AML-193 (cell line): ENCODE measurements at regions not wholly inside any gene's neighbourhood (a gene's known extent, or its start where the extent isn't known, plus 50 kb on each side); places are given as distances from the start of the nearest gene placed in this dataset.

ENCODE experiments used
- DNase-seq, 2 experiments: peaks; one replicate each; lab custom pipeline; 2025; lab: John Stamatoyannopoulos, UW

DNA sequence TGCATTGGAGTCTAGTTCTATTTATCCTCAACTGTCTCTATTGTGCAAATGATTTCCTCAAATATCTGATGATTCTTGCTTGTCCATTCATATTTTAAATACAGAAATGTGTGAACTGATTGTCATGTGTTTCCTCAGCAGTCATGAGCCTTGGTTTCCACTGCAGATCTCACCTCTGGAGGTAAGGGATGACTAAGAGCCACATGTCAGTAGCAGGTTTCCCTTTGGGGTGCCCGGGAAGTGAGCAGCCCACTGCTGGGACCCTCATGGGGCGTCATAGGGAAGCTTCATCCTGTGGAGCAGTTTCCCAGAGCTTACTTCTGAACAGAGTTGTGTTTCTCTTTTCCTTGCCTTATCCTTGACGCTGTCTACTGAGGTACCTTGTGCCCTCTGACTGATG lies 149.2 kb upstream of the TOPAZ1 start:
- no peak for DNase-seq

DNA sequence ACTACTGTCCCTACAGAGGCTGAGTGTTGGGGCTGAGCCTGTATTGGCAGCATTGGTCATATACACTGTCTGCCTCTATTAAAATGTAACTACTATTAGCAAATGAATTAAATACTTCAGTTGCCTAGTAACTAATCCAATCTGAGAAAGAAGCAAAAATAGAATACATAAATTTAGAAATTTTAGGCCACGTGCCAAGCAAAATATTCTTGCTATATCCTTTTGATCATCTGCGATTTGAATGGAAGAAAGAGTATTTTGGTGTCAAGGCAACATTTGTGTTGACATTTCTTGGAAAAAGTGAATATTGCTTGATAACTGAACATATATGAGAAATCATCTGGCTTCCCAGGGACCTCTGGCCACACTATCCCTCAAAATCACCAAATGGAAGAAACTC lies 148.2 kb upstream of the TOPAZ1 start:
- no peak for DNase-seq

DNA sequence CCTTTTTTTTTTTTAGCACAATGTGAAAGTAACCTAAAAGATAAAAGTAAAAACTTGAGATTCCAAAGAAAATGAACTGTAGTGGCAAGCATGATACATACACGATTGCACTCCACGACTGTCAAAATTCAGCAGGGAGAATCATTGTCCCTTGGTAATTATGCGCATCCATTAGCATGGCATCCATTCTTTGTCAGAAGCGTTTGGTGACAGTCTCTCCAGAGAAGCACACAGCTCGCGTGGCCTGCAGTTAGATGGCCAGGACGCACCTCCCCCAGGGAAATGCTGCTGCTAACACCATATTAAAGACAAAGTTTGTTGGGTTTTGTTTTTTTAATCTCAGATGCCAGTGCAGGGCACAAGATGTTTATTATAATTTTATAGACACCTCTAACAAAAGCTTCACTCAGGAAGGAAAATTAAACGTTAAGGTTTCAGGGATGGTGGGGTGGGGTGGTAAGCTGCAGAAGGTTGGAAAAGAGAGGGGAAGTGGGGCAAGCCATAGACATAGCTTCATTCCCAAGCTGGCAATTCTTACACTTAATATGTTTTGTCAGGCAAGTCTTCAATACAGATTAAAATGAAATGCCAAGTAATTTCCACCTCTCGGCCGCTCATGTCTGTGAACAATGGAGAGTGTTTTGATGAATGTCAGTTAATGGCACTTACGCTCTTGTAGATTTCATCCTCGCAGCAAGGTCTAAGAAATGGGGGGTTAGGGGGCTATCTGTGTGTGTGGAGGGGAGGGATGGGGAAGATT lies 142.8 kb upstream of the TOPAZ1 start:
- DNase-seq: no peak

DNA sequence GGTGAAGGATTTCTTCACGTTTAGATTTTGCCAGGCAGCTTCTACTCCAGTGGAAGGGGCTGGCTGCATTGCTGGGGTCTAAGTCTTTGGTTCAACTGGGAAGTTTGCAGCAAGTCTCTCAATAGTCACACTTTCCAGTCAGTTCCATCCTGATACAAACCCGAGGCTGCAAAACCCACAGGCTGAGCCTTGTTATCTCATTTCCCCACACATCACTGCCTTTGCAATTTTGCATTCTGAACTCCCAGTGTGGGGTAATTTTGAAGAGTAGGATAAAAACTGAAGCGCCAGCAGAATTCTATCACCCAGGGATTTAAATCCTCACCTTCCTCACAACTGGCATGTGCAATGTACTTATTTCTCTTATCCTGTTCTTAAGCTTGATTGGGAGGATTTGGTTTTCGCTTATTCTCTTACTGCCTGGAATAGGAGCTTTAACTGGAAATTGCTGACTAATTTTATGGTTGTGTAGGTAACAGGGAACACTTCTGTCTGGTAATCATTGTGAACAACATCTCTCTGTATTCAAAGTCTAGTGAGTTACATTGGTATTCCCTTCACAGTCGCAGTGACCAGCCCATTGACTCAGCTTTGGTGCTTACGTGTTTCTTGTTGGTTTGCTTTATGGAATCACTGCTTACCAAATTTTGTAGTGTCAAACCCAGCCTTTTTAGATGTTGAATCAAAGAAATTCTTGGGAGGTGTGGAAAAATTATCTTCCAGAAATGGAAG lies 142.0 kb upstream of the TOPAZ1 start:
- DNase-seq: no peak

DNA sequence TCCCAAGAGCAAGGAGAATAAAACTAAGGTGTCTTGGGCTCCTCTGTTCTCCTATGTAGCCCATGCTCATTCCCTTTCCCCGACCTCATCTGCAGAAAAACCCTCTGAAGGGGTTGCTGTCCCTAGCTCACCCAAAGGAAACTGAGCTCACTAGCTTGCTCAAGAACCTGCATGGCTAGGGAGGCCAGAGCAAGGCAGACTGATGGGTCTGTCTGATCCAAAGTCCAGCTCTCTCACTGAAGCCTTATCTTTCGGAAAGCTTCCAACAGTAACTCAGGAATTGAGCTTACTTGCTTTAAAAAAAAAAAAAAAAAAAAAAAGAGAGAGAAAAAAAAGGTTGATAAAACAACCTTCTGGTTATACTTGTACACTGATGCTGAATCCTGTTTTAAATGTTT lies 141.4 kb upstream of the TOPAZ1 start:
- no peak for DNase-seq

DNA sequence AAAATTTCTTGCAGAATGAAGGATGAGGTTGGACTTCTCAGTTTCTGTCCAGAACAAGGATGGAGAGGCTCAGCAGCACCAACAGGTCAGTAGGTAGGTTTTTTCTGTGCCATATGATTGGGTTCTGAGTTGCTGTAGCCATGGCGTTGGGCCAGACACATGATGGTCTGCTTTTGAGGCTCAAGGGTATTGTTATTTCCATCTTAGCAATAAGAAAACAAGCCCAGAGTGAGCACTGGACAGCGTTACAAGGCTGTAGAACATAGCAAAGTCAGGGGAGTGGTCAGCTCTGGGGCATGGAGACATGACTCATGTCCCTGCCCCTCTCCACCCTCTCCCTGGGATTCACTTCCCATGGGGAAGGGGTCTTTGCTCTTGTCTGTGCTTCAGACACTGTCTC lies 137.6 kb upstream of the TOPAZ1 start:
- no peak for DNase-seq

DNA sequence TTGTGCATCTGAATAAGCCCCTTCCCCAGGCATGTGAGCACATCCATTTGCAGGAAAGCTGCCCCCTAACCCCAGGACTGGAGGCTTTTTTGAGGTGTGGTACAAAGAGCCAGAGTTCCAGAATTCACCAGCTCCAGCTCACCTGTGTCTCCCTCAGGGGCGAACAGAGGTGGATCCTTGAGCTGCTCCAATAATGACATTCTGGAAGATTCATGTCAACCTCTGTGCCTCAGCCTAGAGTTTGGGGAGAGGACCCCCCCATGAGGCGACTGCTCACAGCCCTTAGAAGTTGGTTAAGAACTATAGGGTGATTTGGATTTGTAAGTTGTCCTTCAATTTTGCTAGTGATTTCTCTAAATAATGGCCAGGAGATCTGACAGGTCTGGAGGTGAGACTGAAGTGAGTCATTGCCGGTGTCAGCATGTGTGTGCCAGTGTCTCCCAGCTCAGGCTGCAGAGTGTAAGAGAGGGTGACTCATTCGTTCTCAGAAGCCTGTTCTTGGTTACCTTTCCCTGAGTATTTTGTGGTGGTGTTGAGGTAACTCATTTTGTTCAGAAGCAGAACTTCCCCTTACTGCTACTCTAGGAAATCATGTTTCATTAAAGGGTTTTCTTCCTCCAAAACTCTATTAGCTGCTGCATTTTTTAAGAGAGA lies 136.9 kb upstream of the TOPAZ1 start:
- DNase-seq: no peak

DNA sequence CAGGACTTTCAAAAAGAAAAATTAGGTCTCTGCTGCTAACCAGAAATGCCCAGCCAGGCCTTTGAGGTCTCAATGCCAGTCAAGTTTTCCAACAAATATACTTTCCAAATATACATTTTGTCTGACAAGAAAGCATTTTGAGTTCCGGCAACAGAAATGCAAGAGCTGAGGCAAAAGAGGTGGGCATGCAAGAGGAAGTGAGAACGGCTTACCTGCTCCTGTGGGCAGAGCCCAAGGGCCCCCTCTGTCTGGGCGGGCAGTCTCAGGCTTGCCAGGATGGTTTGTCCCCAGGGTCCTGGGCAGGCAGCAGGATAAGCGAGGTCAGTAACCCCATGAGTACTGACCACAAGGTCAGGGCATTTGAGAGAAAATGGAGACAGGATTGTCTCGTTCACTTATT lies 136.1 kb upstream of the TOPAZ1 start:
- no peak for DNase-seq

DNA sequence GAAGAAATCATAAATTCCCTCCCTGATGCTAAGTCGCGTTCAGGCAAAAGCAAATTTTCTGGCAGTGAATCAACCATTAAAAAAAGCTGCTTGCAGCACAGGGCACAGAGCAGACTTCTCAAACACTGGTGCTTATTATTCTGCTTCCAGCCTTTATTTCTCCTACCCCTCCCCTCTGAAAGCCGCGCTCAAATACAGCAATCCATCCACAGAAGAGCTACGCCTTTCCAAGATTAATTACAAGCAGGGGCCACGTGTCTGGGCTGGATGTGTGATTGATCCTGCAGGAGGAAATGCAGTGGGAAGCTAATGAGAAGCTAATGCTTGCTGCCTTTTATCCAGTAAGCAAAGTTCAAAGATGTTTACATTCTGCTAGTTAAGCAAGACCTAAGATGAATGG lies 134.9 kb upstream of the TOPAZ1 start:
- no peak for DNase-seq

DNA sequence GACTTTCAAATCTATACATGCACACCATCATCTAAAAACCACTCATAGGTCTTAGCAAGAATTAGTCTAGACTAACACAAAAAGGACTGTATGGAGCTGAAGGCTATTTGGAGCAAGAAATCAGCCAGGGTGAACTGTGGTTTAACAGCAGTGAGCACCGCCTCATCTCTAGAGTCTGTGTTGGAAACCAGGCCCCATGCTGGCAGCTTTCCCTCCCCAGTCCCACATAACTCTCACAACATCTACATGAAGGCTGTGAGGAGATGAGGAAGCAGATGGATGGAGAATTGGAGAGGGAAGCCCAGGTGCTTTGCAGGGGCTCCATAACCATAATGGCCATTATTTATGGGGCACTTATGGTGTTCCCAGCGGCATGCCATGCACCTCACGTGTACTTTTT lies 133.2 kb upstream of the TOPAZ1 start:
- DNase-seq: no peak

DNA sequence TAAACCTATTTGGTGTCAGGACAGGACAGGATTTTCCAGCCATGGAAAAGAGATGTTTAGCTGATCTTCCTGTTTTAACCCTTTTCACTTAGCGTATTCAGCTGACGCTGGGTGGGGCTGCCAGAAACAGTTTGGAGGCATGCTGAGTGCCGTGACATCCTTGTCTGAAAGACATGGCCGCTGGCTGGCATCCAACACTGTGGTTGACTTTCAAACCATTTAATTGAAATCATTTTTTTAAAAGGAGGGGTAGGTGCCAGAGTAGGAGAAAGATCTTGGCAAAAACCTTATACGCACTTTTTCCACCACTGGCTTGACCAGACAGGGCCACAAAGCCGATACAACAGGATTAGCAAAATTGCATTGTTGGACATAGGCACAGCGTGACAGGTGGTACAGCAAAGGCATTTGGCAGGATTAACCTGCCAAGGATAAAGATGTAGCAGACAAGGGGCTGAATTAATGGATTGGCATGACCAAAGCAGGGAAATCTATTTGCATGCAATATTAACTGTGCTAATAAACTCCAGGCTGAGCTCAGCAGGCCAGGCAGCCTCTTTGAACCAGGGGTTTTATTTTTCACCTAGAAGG lies 131.8 kb upstream of the TOPAZ1 start:
- no peak for DNase-seq

DNA sequence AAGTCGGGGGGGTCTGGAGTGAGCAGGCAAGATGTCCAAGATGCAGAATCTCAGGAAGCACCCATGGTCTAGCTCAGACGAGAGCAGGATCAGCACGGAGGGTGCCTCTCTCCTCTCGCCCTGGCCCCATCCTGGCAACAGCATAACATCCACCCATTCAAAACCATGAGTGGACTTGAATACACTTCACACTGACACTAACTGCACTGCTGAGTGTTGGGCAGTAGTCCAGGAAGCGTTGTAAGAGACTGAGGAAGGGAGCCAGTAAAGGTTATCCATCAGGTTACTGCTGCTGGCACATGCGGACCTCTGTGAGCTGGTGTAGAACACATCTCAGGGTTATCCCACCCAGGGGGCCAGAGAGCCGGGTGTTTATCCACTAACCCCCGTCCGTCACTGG lies 131.0 kb upstream of the TOPAZ1 start:
- DNase-seq: no peak

DNA sequence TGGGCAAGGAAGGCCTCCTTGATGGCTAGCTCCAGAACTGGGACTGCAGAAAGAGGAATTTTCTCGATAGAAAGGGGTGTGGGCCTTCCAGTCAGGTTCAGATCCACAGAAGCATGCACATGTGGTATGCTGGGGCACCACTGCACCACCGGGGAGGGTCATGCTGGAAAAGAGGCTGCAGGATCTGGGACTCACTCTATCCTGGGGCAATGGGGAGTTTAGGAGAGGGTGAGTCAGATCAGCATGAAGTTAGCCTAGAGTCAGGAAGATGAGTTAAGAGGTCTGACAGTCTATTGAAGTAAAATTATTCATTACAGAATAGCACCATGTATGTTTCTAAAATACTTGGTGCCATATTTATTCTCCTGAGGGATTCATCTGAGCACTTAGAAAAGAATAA lies 130.2 kb upstream of the TOPAZ1 start:
- DNase-seq: no peak

DNA sequence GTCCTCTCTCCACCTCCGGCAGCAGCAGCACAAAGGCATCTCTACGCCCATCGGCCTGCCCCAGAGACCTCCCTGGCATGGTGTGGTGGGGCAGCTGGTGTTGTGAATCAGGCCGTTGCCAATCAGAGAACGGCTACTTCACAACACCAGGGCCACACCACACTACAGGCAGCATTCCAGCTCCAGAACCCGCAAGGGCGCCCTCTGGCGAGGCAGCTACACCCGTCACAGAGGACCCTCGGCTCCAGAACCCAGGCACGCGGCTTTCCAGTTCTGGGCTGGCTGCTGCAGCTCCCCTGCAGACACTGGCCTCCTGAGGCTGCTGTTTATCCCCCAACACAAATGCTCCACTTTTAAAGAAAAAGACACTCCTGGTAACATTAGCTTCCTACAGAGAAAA lies 127.5 kb upstream of the TOPAZ1 start:
- DNase-seq: no peak

DNA sequence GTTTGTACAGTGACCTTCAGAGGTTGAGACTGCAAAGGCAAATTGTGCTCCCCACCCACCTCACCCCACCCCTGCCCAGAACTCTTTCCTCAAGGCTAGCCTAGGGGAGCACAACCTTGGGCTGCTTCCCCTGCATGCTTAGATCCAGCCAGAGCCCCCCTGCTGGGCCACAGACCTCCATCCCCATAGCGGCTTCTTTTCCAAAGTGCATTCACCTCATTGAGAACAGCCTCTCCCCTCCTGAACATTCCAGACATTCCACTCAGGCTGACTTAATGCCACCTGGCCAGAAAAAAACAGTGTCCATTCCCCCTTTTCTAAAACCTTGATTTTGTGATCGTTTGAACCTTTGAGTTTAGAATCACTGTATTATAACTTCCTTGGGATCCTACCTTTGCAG lies 124.4 kb upstream of the TOPAZ1 start:
- no peak for DNase-seq

DNA sequence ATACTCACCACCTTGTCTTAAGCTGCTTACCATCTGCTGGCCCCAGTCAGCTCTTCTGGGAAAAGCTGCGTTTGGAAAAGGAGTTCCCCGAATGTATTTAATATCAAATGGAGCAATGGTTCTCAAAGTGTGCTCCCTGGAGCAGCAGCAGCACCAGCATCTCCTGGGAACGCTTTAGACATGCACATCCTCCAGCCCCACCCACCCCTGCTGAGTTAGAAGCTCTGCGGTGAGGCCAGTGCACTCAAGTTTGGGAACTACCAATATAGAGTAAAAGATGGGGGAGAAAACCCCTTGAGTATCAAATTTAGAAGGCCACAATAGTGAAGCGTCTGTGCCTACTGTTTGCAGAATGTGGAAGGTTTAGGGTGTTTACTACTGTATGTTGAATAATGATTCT lies 124.0 kb upstream of the TOPAZ1 start:
- DNase-seq: no peak

DNA sequence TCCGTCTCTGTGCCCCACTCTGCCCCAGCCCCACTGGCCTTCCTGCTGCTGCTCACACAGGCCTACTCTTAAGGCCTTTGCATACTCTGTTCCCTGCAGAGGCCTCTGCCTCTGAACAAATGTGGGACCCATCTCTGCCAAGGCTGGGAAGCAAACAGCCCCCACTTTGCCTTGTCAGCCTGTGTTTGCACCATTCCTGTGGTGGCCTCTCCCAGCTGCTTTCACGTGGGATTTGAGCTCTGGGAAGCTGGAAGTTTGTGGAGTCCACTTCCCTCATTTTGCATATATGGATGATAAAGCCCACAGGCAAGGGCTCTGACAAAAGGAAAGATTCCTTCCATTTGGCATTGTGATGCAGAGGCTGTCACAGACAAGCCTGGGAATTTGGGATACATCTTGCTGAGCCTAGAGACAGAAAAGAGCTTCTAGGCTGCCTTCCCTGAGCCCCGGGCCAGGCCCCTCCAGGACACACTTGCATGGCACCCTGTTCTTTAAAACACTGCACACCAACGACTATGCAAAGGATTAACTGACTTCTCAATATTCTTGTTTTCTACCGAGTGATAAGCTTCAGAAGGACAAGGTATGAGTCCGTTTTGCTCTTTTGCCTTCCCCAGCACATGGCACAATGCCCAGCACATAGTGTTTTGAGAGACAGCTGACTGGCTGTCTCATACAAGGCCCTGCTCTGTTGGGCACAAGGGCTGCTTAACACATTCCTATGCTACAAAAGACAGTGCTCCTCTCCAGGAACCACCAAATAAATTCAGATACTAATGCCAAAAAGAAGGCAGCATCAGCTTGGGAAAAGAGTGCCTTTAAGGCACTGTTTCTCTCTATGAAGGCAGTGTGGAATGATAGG lies 120.7 kb upstream of the TOPAZ1 start:
- DNase-seq: no peak

DNA sequence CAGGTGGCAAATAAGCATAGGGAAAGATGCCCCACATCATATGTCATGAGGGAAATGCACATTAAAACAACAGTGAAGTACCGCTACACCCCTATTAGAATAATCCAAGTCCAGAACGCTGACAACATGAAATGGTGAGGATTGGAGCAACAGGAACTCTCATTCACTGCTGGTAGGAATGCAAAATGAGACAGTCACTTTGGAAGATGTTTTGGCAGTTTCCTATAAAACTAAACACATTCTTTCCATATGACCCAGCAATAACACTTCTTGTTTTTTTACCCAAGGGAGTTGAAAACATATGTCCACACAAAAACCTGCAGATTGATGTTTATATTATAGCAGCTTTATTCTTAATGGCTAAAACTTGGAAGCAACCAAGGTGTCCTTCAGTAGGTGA lies 116.4 kb upstream of the TOPAZ1 start:
- DNase-seq: no peak

DNA sequence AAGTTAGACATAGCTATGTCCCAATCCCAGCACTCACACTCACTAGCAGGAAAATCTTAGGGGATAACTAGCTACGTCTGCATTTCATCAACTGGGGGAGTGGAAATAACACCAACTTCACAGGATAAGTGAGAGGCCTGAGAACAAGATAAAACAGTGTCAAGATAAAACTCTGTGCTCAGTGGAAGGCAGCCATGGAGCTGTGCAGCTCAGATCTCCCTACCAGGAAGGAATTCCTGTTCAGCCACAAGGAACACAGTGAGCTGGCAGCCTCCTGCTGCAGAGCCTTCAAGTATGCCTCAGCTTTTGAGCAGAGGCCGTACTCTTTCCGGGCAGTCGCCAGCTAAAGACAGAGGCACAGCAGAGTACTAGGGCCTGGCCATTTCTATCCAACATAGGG lies 115.8 kb upstream of the TOPAZ1 start:
- DNase-seq: no peak

DNA sequence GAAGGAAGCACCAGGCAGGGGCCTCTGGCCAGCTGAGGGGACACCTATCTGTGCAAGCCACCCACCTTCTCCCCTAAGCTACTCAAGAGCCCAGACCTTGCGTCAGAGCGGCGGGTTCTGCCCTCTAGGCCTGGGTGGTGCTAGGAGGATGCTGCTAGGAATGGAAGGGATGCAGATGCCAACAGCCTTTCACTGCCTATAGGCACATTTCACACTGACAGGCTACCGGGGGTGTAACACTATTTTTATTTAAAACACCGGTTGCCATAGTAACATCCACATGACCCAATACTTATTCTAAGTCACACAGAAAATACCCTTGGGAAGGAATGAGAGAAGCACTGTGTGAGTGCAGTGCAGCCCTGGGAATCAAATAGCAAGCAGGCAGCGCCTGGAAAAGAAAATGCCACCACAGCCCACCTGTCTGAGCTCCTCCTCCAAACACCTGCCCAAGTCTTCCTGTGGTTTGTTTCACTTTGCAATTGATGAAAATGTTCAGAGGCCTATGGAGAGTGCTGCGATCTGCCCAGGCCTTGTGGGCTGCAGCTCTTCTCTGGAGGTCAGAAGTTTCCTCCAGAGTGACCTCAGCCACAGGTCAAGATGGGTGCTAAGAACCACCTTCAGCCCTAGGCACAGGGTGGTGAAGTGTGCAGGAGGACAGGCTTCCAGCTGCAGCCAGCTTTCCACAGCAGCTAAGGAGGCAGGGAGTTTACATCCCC lies 113.5 kb upstream of the TOPAZ1 start:
- DNase-seq: no peak

DNA sequence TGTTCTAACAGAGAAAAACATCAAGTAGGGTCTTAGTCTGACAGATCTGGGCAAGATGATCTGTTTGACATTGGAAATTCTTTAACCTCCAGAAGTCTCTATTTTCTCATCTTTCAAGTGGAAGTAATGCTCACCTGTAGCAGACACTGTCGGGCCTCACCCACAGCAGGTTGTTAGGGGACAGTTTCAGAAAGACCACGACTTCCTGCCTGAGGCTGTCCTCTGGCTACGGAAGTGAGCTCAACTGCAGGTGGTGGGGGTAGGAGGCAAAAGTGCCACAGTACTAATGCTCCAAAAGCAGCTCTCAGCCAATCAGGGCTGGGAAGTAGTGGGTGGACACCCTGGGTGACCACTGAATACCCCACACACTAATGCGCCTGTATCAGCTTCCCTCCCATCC lies 111.4 kb upstream of the TOPAZ1 start:
- DNase-seq: no peak
